Tibial nerve (tissue), 4 donors: ENCODE measurements at regions not wholly inside any gene's neighbourhood (a gene's known extent, or its start where the extent isn't known, plus 50 kb on each side); places are given as distances from the start of the nearest gene placed in this dataset.

ENCODE experiments used
- DNase-seq, 2 donors: peaks; one replicate each; pipeline ENCODE4 v3.0.0-alpha.2; 2019; ENCODE audit warnings: low spot score in 2 of 2
- H3K27ac ChIP-seq, 4 donors: fragments of 200-600 bp; sonication (generic) in 3 of 4; one replicate each; pipeline ENCODE4 v1.5.1; 2017 to 2019; ENCODE audit warnings: mild to moderate bottlenecking in 1 of 4
- H3K27me3 ChIP-seq, 2 donors: fragments of 200-600 bp; sonication (generic) in 1 of 2; one replicate each; pipeline versions ENCODE4 v1.5.1 to v1.6.0; 2017 to 2019
- H3K36me3 ChIP-seq, 3 donors: fragments of 200-600 bp; sonication (generic); one replicate each; pipeline ENCODE4 v1.5.1; 2018 to 2019
- H3K4me1 ChIP-seq, 4 donors: fragments of 200-600 bp; sonication (generic) in 3 of 4; one replicate each; pipeline ENCODE4 v1.5.1; 2017 to 2019
- H3K4me3 ChIP-seq, 4 donors: fragments of 200-600 bp; sonication (generic) in 3 of 4; one replicate each; pipeline ENCODE4 v1.5.1; 2017 to 2019; ENCODE audit warnings: mild to moderate bottlenecking in 1 of 4, moderate library complexity in 1 of 4
- H3K9me3 ChIP-seq, 4 donors: fragments of 200-600 bp; sonication (generic) in 3 of 4; one replicate each; pipeline ENCODE4 v1.5.1; 2017 to 2019
- CTCF ChIP-seq, 5 experiments: fragments of 200-600 bp in 3 of 5; fragments of 450-650 bp in 2 of 5; sonication (generic) in 3 of 5; IDR thresholded peaks; one replicate each; pipeline ENCODE4 v1.5.1; 2016 to 2019; ENCODE audit warnings: antibody characterized with exemption in 5 of 5, mild to moderate bottlenecking in 3 of 5, moderate library complexity in 2 of 5
- EP300 ChIP-seq, 2 donors: sonication (generic); formaldehyde crosslinking; IDR thresholded peaks; one replicate each; pipeline ENCODE4 v1.6.1; 2017; ENCODE audit warnings: antibody characterized with exemption in 2 of 2, mild to moderate bottlenecking in 1 of 2
- POLR2A ChIP-seq, 2 donors: fragments of 450-650 bp; IDR thresholded peaks; one replicate each; pipeline ENCODE4 v1.6.1; 2017; ENCODE audit warnings: antibody characterized with exemption in 2 of 2, mild to moderate bottlenecking in 2 of 2, moderate library complexity in 2 of 2
- WGBS, 2 donors: methylation state at CpG; one replicate each; pipeline ENCODE4 v1.1.5; 2018; 5-methylcytosine and 5-hydroxymethylcytosine counted together

GRCh38 chr12:20260851-20261250 is 107.5 kb upstream of the PDE3A start:
- Histone ChIP-seq H3K4me3 (no peak overlapping the region), H3K27ac (no peak overlapping the region), H3K36me3 (no peaks in the 10 kb centered on the region), H3K27me3 (no peaks in the 10 kb centered on the region), H3K4me1 (no peaks in the 10 kb centered on the region), H3K9me3 (no peaks in the 10 kb centered on the region)
- WGBS, 2 donors = 57 to 60% methylated on average over 4 of the region's 4 CpGs
- no peak for DNase-seq
- TF ChIP-seq POLR2A (IDR thresholded peaks at IDR 0.05) (no peak), EP300 (IDR thresholded peaks at IDR 0.05) (no peak), CTCF (IDR thresholded peaks at IDR 0.05) (no peak)

GRCh38 chr12:20262119-20262518 is 106.2 kb upstream of the PDE3A start:
- no peak for DNase-seq
- no peaks in the 10 kb centered on the region for H3K4me1 ChIP-seq
- no peaks in the 10 kb centered on the region for H3K9me3 ChIP-seq
- H3K27me3 ChIP-seq = no peaks in the 10 kb centered on the region
- no peak overlapping the region for H3K27ac ChIP-seq
- no peak for TF ChIP-seq EP300 (IDR thresholded peaks at IDR 0.05)
- no peak for TF ChIP-seq POLR2A (IDR thresholded peaks at IDR 0.05)
- no peak for TF ChIP-seq CTCF (IDR thresholded peaks at IDR 0.05)
- no peaks in the 10 kb centered on the region for H3K36me3 ChIP-seq
- WGBS, 2 donors = 53 to 60% methylated on average over 2 of the region's 2 CpGs
- H3K4me3 ChIP-seq = no peak overlapping the region

GRCh38 chr12:20264026-20264425 is 104.3 kb upstream of the PDE3A start:
- Histone ChIP-seq H3K27ac (no peak overlapping the region), H3K9me3 (no peaks in the 10 kb centered on the region), H3K4me1 (no peaks in the 10 kb centered on the region), H3K36me3 (no peaks in the 10 kb centered on the region), H3K27me3 (no peaks in the 10 kb centered on the region), H3K4me3 (no peak overlapping the region)
- no peak for DNase-seq
- 95 to 98% methylated on average over 2 of the region's 2 CpGs for WGBS, 2 donors
- TF ChIP-seq CTCF (IDR thresholded peaks at IDR 0.05) (no peak), EP300 (IDR thresholded peaks at IDR 0.05) (no peak), POLR2A (IDR thresholded peaks at IDR 0.05) (no peak)

GRCh38 chr12:20264608-20265114 is 103.7 kb upstream of the PDE3A start:
- WGBS, 2 donors = 43 to 47% methylated on average over 1 of the region's 1 CpG
- H3K27me3 ChIP-seq = no peaks in the 10 kb centered on the region
- H3K36me3 ChIP-seq = no peaks in the 10 kb centered on the region
- no peaks in the 10 kb centered on the region for H3K4me1 ChIP-seq
- no peak overlapping the region for H3K27ac ChIP-seq
- no peak for TF ChIP-seq EP300 (IDR thresholded peaks at IDR 0.05)
- TF ChIP-seq CTCF (IDR thresholded peaks at IDR 0.05) = no peak
- TF ChIP-seq POLR2A (IDR thresholded peaks at IDR 0.05) = no peak
- H3K4me3 ChIP-seq = no peak overlapping the region
- no peak for DNase-seq
- no peaks in the 10 kb centered on the region for H3K9me3 ChIP-seq

GRCh38 chr12:20268121-20268732 is 100.1 kb upstream of the PDE3A start:
- Histone ChIP-seq H3K36me3 (no peaks in the 10 kb centered on the region), H3K27me3 (no peaks in the 10 kb centered on the region), H3K4me1 (no peaks in the 10 kb centered on the region), H3K9me3 (no peaks in the 10 kb centered on the region), H3K27ac (no peak overlapping the region), H3K4me3 (no peak overlapping the region)
- no peak for TF ChIP-seq EP300 (IDR thresholded peaks at IDR 0.05)
- TF ChIP-seq POLR2A (IDR thresholded peaks at IDR 0.05) = no peak
- no peak for TF ChIP-seq CTCF (IDR thresholded peaks at IDR 0.05)
- no peak for DNase-seq
- 85 to 86% methylated on average over 6 of the region's 6 CpGs for WGBS, 2 donors
